MG63 (cell line): ENCODE measurements at regions not wholly inside any gene's neighbourhood (a gene's known extent, or its start where the extent isn't known, plus 50 kb on each side); places are given as distances from the start of the nearest gene placed in this dataset.
"Not testable (repeated sequence)": the region's sequence is repeated elsewhere in the genome, so short reads cannot be mapped to it uniquely, and the experiment has no call there.

ENCODE experiments used
- DNase-seq: peaks from one replicate; pipeline ENCODE4 v3.0.0-alpha.2; 2020
- H3K27me3 ChIP-seq: fragments of 250-450 bp; sonication (Bioruptor Pico); 2 replicates; pipeline ENCODE4 v1.5.1; 2020; ENCODE audit warnings: mild to moderate bottlenecking, moderate library complexity
- H3K36me3 ChIP-seq: fragments of 250-450 bp; sonication (Bioruptor Pico); 2 replicates; pipeline ENCODE4 v1.5.1; 2020; ENCODE audit warnings: mild to moderate bottlenecking, moderate library complexity
- H3K4me3 ChIP-seq: fragments of 250-450 bp; sonication (Bioruptor Pico); 2 replicates; pipeline ENCODE4 v1.5.1; 2020; ENCODE audit warnings: mild to moderate bottlenecking, moderate library complexity
- H3K9me3 ChIP-seq: fragments of 250-450 bp; sonication (Bioruptor Pico); 2 replicates; pipeline ENCODE4 v1.5.1; 2020; ENCODE audit warnings: mild to moderate bottlenecking, moderate library complexity

DNA sequence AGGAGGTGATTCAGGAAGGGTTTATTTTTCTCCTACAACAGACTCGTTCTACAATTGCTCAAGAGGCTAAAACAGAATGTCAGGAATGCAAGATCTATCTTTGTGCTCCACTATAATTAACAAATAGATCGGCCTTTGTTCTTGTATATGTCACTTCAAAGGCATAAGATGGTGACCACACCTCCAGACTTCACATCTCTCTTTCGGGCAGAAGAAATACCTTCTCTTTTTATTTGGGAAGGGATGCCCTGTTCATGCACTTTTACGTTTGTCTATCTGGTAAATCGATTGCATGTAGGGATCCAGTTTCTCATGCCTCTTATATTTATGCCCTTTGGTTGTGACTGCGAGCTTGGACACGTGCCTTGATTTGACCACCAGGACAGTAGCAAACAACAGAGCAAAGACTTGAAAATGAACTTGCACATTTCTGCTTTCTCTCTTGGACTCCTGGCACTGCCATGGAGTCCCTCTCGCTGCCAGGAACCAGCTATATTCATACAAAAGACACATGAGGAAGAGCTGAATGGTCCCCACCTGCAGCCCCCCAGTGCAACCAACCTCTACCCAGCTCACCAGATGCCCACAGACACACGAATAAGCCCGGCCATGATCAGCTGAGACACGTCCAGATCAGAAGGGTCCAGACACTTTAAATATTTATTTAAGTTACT is 219.8 kb upstream of the STXBP5 start:
- Histone ChIP-seq H3K9me3 (no peaks in the 10 kb centered on the region), H3K27me3 (no peaks in the 10 kb centered on the region), H3K4me3 (no peak overlapping the region), H3K36me3 (no peaks in the 10 kb centered on the region)
- no peak for DNase-seq

DNA sequence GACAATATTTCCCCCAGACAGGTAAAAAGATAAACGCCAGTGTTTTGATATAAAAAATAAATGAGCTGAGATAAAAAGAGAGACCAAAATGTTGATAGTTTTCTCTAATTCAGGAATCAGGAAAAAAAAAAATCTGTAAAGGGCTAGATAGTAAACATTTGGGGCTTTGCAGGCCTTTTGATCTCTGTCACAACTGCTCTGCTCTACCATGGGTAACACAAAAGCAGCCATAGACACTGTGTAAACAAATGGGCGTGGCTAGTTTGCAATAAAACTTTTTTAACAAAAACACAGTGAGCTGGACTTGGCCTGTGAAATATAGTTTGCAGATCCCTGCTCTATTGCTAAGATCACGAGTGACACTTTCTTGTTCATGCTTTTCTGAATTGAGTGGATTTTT is 219.1 kb upstream of the STXBP5 start:
- H3K27me3 ChIP-seq, result no peaks in the 10 kb centered on the region
- H3K36me3 ChIP-seq, result no peaks in the 10 kb centered on the region
- no peaks in the 10 kb centered on the region for H3K9me3 ChIP-seq
- H3K4me3 ChIP-seq, result no peak overlapping the region
- DNase-seq, result no peak

DNA sequence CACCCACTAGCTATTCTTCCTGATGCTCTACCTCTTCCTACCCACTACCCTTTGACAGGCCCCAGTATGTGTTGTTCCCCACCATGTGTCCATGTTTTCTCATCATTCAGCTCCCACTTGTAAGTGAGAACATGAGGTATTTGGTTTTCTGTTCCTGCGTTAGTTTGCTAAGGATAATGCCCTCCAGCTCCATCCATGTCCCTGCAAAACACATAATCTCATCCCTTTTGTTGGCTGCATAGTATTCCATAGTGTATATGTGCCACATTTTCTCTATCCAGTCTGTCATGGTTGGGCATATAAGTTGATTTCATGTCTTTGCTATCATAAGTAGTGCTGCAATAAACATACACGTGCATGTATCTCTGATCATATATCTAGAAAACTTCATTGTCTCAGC is 218.3 kb upstream of the STXBP5 start:
- Histone ChIP-seq H3K27me3 (no peaks in the 10 kb centered on the region), H3K9me3 (no peaks in the 10 kb centered on the region), H3K36me3 (no peaks in the 10 kb centered on the region), H3K4me3 (no peak overlapping the region)
- no peak for DNase-seq

DNA sequence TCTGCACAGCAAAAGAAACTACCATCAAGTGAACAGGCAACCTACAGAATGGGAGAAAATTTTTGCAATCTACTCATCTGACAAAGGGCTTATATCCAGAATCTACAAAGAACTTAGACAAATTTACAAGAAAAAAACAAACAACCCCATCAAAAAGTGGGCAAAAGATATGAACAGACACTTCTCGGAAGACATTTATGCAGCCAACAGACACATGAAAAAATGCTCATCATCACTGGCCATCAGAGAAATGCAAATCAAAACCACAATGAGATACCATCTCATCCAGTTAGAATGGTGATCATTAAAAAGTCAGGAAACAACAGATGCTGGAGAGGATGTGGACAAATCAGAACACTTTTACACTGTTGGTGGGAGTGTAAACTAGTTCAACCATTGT is 216.3 kb upstream of the STXBP5 start:
- not testable (repeated sequence) for H3K4me3 ChIP-seq, DNase-seq, H3K27me3 ChIP-seq, H3K36me3 ChIP-seq, H3K9me3 ChIP-seq

DNA sequence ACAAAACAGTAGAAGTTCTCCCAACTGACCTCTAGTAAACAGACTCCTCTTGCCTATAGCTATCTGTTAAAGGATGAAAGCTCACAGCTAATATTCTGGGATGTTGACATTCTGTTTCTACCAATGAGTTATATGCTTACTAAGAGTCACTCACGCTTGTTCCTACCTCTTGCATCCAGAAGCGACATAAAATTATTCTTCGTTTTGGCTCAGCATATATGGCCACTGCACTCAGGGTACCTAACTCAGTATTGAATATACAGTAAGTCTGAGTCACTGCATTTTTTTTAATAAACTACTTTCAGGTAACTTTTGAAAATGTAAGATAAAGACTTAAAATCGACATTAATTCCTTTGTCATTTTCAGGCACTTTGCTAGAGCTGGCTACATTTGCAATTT is 214.4 kb upstream of the STXBP5 start:
- no peak overlapping the region for H3K4me3 ChIP-seq

DNA sequence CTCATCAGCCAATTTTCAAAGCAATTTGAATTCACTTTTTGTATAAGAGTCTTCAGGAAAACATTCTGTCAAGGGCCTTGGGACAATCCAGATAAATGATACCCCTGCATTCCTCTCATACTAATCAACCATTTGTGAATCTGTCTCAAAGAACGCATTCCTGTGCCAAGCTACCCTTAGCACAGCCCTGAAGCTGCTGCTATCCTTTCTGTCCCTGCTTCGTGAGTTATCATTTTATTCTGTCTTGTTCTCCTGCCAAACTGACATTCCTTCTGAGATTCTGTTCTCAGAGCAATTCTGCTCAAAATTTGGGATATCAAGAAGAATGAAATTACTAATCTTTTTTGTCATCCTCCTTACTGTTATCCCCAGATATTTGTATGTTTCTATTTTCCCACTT is 213.9 kb upstream of the STXBP5 start:
- Histone ChIP-seq H3K27me3 (no peaks in the 10 kb centered on the region), H3K4me3 (no peak overlapping the region), H3K36me3 (no peaks in the 10 kb centered on the region), H3K9me3 (no peaks in the 10 kb centered on the region)
- peak; percentile 56 for DNase-seq

More for the DNA sequence above, 214.4 kb upstream of the STXBP5 start:
- no peaks in the 10 kb centered on the region for H3K36me3 ChIP-seq
- H3K27me3 ChIP-seq, result no peaks in the 10 kb centered on the region
- no peak for DNase-seq
- H3K9me3 ChIP-seq, result no peaks in the 10 kb centered on the region

DNA sequence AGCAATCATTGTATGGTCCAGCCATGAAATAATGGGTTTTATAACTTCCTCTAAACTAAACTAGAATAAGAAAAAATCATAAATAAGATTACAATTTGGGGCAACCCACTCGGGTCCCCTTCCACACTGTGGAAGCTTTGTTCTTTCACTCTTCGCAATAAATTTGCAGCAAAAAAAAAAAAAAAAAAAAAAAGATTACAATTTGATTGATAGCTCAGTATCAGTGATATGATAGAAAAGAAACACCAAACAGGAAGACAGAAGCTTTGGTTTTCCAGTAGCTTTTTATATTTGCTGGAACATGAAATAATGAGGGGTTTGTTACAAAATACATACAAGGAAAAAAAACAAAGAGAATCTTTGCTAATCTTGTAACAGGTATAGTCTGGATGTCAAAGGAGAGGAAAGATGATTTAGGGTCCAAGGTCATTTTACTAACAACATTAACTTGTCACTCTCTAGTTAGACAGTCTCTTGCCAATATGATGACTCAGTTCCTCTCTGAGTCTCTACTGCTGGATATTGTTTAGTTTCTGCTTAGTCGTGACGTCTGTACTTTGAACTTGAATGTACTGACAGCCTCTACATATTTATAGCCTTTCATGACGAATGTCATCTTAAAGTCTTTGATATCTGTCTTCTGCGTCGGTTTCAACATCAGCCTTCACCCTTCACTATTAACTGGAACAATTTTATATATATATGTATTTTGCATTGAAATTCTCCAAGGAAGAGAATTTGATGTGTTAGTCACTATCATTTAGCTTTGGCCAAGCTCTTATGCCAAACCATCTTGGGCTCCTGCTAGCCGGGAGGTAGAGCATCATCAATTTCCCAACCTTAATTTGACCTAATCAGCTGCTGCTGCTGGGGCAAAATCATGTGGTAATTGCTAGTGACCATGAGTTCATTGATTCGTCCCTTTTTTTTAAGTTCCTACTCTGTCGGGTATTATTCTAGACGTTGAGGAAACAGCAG is 213.1 kb upstream of the STXBP5 start:
- H3K4me3 ChIP-seq, result no peak overlapping the region
- no peak for DNase-seq
- no peaks in the 10 kb centered on the region for H3K36me3 ChIP-seq
- H3K9me3 ChIP-seq, result no peaks in the 10 kb centered on the region
- H3K27me3 ChIP-seq, result no peaks in the 10 kb centered on the region

DNA sequence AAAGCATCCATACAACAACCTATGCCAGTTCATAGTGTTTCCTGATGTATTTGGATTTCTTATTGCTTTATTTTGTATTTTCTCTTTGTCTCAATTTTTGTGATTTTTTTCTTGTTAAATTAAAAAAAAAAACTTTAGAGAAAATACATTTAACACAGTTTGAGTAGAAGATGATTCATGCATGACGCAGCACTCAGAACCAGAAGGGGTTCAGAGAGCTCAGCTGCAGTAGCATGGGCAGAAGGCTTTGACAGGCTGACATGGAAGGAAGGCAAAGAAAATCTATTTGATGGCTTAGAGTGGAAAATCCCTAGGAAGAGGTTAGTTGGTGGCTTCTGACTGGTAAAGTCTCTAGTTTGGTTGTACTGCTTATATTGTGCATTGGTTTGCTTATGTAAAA is 207.2 kb upstream of the STXBP5 start:
- Histone ChIP-seq H3K9me3 (no peaks in the 10 kb centered on the region), H3K27me3 (no peaks in the 10 kb centered on the region), H3K4me3 (no peak overlapping the region), H3K36me3 (no peaks in the 10 kb centered on the region)
- peak; percentile 38 for DNase-seq

DNA sequence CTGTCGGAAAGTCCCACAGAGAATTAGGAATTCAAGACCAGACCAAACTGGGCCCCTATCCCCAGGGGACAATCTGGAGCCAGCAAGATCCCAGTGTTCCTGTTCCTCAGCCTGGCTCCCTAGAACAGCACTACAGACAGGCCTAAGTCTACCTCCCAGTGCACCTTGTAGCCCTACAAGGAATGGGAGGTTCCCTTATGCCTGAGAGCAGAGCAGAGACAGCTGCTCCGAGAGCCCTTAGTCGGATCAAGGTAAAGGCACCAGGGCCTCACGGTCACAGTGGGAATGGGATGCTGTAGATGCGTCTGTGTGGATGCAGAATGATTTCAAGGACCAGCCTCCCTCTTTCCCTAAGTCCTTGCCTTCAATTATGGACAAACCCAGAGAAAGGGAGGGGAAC is 204.5 kb upstream of the STXBP5 start:
- Histone ChIP-seq H3K9me3 (no peaks in the 10 kb centered on the region), H3K4me3 (no peak overlapping the region), H3K27me3 (no peaks in the 10 kb centered on the region), H3K36me3 (no peaks in the 10 kb centered on the region)
- no peak for DNase-seq

DNA sequence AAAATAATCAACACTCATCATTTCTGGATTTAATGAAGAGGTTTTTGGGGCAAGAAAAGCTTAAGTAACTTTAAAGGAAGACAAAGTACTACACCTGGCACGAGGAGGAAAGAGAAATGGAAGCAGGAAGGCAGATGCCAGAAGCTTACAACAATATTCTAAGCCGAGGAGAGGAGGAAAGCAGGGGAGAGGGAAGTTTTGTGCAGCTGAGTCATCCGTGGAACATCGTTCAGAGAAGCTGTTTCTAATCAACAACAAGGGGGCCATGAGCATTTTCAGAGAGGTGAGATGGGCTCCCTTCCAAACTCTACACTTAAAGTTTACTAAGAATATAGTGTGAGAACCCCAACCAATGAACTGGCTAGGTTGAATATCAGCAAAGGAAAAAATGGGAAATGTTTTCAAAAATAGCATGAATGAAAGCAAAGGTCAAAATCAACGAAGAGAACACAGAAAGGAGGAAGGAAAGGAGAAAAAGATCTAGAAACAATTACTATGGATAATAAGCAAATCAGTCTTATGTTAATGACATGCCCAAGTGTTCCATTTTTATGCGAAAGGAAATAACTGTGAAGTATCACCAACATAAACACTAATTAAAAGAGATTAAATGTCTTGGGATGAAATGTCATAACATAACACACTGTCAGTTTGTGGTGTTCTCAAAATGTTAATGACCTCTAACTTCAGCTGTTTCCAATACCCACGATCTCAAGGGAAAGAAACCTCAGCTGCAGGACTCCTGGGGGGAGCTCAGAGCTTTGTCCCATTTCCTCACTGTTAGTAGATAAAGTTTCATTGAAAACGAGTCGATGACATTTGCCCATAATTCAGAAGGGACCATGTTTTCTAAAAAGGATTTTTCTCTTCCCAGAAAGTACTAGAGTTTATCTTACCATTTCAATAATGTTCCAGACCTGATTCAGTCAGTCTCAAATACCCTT is 203.4 kb upstream of the STXBP5 start:
- H3K27me3 ChIP-seq, result no peaks in the 10 kb centered on the region
- no peaks in the 10 kb centered on the region for H3K9me3 ChIP-seq
- peak; percentile 36 for DNase-seq
- H3K36me3 ChIP-seq, result no peaks in the 10 kb centered on the region
- no peak overlapping the region for H3K4me3 ChIP-seq

DNA sequence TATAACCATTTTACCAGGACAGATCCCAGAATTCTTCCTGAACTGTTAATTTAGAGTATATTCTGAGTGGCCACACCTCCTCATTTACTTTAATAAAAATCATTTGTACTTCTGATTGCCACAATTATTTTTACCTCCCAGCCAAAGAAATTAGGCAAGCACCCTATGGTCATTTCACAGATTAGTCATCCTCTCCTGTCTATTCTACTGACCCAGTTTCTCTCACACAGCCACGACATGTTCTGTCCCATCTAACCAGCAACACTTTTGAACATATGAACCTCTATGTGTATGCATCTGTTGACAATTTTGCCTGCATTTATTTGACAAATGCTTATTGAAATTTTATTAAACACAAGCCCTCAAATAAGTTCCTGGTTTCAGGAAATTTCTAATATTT is 202.6 kb upstream of the STXBP5 start:
- Histone ChIP-seq H3K27me3 (no peaks in the 10 kb centered on the region), H3K9me3 (no peaks in the 10 kb centered on the region), H3K4me3 (no peak overlapping the region), H3K36me3 (no peaks in the 10 kb centered on the region)
- DNase-seq, result no peak

DNA sequence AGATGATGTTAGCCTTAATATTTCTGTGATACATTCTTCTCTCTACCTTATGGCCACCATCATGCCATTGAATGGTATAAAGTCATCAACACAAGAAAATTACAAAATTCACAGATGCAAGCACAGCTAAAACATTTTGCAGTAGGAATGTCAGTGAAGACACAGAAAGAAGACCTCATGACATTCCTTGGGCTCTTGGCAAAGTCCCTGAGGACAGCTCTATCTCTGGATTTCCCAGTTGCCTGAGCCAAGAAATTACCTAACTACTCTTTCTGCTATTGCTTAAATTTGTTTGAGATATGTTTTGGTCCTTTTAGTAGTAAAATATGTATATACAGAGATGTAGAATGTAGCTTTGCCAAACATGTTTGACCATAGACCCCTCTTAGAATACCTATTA is 201.0 kb upstream of the STXBP5 start:
- Histone ChIP-seq H3K9me3 (no peaks in the 10 kb centered on the region), H3K36me3 (no peaks in the 10 kb centered on the region), H3K27me3 (no peaks in the 10 kb centered on the region), H3K4me3 (no peak overlapping the region)
- DNase-seq, result no peak

DNA sequence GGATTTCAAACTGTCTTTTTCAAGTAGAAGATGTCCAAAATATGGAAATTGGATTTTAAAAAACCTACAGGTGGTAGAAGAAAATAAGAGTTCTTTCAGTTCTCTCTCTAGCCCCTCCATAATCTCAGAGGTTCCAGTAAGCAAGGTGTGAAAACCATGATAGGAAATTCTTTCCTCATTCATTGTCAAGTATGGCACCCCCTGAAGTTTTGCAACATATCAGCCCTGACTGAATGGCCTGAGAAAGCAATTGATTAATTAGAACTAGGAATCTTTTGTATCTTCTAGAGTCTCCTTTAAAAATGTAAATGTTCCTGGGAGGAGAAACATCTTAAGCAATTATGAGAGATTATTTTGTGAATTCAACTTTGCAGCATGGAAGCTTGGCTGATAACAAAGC is 198.7 kb upstream of the STXBP5 start:
- no peak for DNase-seq
- no peak overlapping the region for H3K4me3 ChIP-seq
- H3K9me3 ChIP-seq, result no peaks in the 10 kb centered on the region; the same call in 1 of the 2 replicates
- H3K27me3 ChIP-seq, result no peaks in the 10 kb centered on the region
- no peaks in the 10 kb centered on the region for H3K36me3 ChIP-seq

DNA sequence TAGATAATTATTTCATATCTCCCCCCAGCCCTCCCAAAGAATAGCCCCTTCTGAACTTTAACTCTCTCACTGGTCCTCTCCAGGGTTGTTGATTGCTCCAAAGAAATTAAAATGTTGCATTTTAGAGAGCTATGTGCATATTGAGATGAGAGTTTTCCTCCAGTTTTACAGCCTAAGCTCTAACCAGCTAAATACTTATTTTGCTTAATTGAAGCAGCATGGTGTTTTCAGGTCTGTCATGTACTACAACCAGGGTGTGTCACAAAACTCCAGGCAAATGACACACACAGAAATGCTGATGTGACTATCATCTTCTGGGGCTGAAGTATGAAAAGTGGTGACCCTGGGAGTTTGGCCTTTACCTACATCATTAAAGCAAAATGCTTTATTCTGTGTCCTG is 196.8 kb upstream of the STXBP5 start:
- no peak for DNase-seq
- no peaks in the 10 kb centered on the region; the same call in 1 of the 2 replicates for H3K9me3 ChIP-seq
- no peaks in the 10 kb centered on the region for H3K27me3 ChIP-seq
- H3K36me3 ChIP-seq, result no peaks in the 10 kb centered on the region
- H3K4me3 ChIP-seq, result no peak overlapping the region

DNA sequence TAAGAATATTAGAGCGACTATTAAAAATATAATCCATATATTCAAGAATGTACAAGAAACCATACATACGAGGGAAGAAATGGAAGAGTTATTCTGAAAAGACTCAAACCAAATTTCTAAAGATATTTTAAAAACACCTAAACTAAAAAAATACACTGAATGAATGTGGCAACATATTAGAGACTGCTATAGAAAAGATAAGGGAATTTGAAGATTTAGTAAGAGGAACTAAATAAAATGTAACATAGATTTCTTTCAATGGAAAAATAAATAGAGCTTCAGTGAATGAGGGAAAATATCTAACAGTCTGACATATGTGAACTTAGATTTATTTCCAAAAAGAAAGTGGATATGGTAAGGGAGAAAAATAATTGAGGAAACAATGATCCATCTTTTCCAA is 194.9 kb upstream of the STXBP5 start:
- Histone ChIP-seq H3K27me3 (no peaks in the 10 kb centered on the region), H3K4me3 (no peak overlapping the region), H3K36me3 (no peaks in the 10 kb centered on the region), H3K9me3 (no peaks in the 10 kb centered on the region; the same call in 1 of the 2 replicates)
- no peak for DNase-seq

DNA sequence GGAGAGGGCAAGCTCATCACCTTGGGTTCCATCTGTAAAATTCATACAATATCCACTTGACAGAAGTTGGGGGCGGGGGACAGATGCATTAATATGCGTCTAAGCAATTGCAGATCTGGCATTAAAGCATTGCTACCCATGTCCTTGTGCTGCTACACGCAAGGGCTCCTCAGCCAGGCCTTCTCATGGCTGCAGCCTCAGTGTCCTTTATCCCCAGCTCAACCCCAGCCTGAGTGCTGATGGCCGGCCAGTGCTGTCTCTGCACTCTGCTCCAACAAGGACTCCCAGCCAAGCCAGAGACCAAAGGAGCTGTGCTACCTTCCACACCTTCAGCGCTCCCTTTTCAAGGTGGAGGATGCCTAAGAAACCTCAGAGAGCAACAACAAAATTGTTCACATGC is 188.5 kb upstream of the STXBP5 start:
- H3K27me3 ChIP-seq, result no peaks in the 10 kb centered on the region
- H3K4me3 ChIP-seq, result no peak overlapping the region
- no peaks in the 10 kb centered on the region for H3K9me3 ChIP-seq
- no peak for DNase-seq
- no peaks in the 10 kb centered on the region for H3K36me3 ChIP-seq

DNA sequence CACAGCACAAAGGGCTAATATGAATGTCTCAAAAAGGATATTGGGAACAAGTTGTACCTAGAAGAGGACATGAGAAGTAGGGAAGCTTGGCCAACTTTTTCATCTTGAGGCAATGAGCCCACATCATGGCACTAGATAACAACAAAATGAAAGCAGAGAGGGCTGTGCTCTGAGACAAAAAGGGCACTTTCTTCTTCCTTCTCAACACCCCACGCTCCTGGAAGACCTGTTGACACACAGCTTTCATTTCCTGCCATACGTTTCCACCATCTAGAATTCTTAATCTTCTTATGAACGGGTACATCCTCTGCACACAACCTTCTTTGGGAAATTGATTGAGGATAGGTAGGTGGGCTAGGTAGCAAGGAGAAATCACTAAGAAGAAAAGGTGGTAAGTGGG is 187.8 kb upstream of the STXBP5 start:
- no peaks in the 10 kb centered on the region for H3K36me3 ChIP-seq
- no peaks in the 10 kb centered on the region for H3K27me3 ChIP-seq
- no peaks in the 10 kb centered on the region for H3K9me3 ChIP-seq
- DNase-seq, result no peak
- H3K4me3 ChIP-seq, result no peak overlapping the region
